SK-N-DZ (cell line): ENCODE measurements at regions not wholly inside any gene's neighbourhood (a gene's known extent, or its start where the extent isn't known, plus 50 kb on each side); places are given as distances from the start of the nearest gene placed in this dataset.

Experiments
- DNase-seq: peaks from one replicate; pipeline ENCODE4 v3.0.0-alpha.2; 2015; ENCODE audit warnings: low spot score

GRCh38 chr7:80403686-80404241 lies 108.1 kb downstream of the GNAT3 start:
- no peak for DNase-seq

- no peak for DNase-seq
Measured at GRCh38 chr7:80401708-80402107, 110.2 kb downstream of the GNAT3 start.

GRCh38 chr7:80393786-80394185 lies 118.1 kb downstream of the GNAT3 start:
- DNase-seq, result no peak

GRCh38 chr7:80392229-80393169 lies 119.4 kb downstream of the GNAT3 start:
- DNase-seq, result peak; percentile 12

GRCh38 chr7:80387634-80388193 lies 124.2 kb downstream of the GNAT3 start:
- no peak for DNase-seq

- DNase-seq, result no peak
Measured at GRCh38 chr7:80386686-80387085, 125.2 kb downstream of the GNAT3 start.

- no peak for DNase-seq
Measured at GRCh38 chr7:80385508-80385907, 126.4 kb downstream of the GNAT3 start.

GRCh38 chr7:80380957-80381356 lies 130.9 kb downstream of the GNAT3 start:
- no peak for DNase-seq

- DNase-seq, result no peak
Measured at GRCh38 chr7:80379034-80379982, 132.6 kb downstream of the GNAT3 start.

- no peak for DNase-seq
Measured at GRCh38 chr7:80374321-80374720, 137.5 kb downstream of the GNAT3 start.

GRCh38 chr7:80373429-80374032 lies 138.3 kb downstream of the GNAT3 start:
- DNase-seq, result no peak

- DNase-seq, result no peak
Measured at GRCh38 chr7:80372415-80372814, 139.4 kb downstream of the GNAT3 start.

- no peak for DNase-seq
Measured at GRCh38 chr7:80370587-80370986, 141.3 kb downstream of the GNAT3 start.

GRCh38 chr7:80369321-80369720 lies 142.5 kb downstream of the GNAT3 start:
- DNase-seq, result no peak

GRCh38 chr7:80362677-80363076 lies 149.2 kb downstream of the GNAT3 start:
- no peak for DNase-seq

GRCh38 chr7:80362010-80362618 lies 149.8 kb downstream of the GNAT3 start:
- no peak for DNase-seq

GRCh38 chr7:80359476-80359875 lies 152.4 kb downstream of the GNAT3 start:
- no peak for DNase-seq

GRCh38 chr7:80359029-80359428 lies 152.8 kb downstream of the GNAT3 start:
- DNase-seq, result no peak

- DNase-seq, result no peak
Measured at GRCh38 chr7:80357530-80357929, 154.3 kb downstream of the GNAT3 start.

GRCh38 chr7:80350430-80350829 lies 161.4 kb downstream of the GNAT3 start:
- DNase-seq, result no peak

GRCh38 chr7:80348223-80348622 lies 163.6 kb downstream of the GNAT3 start:
- no peak for DNase-seq
